ENCODE measurements at regions not wholly inside any gene's neighbourhood (a gene's known extent, or its start where the extent isn't known, plus 50 kb on each side); places are given as distances from the start of the nearest gene placed in this dataset.

- TF ChIP-seq CTCF (IDR thresholded peaks at IDR 0.05) = no peak
- no peak for TF ChIP-seq POLR2A (IDR thresholded peaks at IDR 0.05)
Measured at GRCh38 chr22:26847816-26848215, 190.4 kb downstream of the MIAT start.

All from adrenal gland (tissue), 5 donors.